Panc1 (cell line): ENCODE measurements at regions not wholly inside any gene's neighbourhood (a gene's known extent, or its start where the extent isn't known, plus 50 kb on each side); places are given as distances from the start of the nearest gene placed in this dataset.

Experiments used
- ATAC-seq: fragments of 200-7000 bp; cut with Tn5 transposase; 2 replicates; pipeline ENCODE4 v1.9.1; 2020; ENCODE audit warnings: mild to moderate bottlenecking, moderate library complexity
- BruUV-seq: library from RNA; stranded (reverse); fragments of 400-500 nt; replicated peaks from 2 replicates; lab custom pipeline; 2021; lab: Mats Ljungman, UMichigan
- CTCF ChIA-PET: fragments of 300-600 bp; sonication (Branson Sonifier 250); formaldehyde crosslinking; loops from one replicate; lab custom pipeline; 2022; ENCODE audit warnings: antibody characterized with exemption; lab: Charles Lee
- POLR2A ChIA-PET: fragments of 300-600 bp; sonication (Branson Sonifier 250); formaldehyde crosslinking; loops from one replicate; lab custom pipeline; 2022; ENCODE audit warnings: antibody characterized with exemption; lab: Charles Lee
- DNase-seq: peaks from one replicate; pipeline ENCODE4 v3.0.0-alpha.2; 2010; ENCODE audit warnings: low read depth, low spot score
- H3K27ac ChIP-seq: 2 replicates; pipeline ENCODE4 v1.5.1; 2011; ENCODE audit warnings: mild to moderate bottlenecking, low read length, inconsistent platforms
- H3K27me3 ChIP-seq: fragments of 200-500 bp; sonication (Bioruptor generic); 2 replicates; pipeline ENCODE4 v1.6.0; 2014; ENCODE audit warnings: low read length, inconsistent platforms; ENCODE audit not compliant: control insufficient read depth, insufficient read depth
- H3K36me3 ChIP-seq: fragments of 200-500 bp; sonication (Bioruptor generic); 2 replicates; pipeline ENCODE4 v1.5.1; 2014; ENCODE audit warnings: inconsistent platforms, mild to moderate bottlenecking, low read length, moderate library complexity; ENCODE audit not compliant: control insufficient read depth, insufficient read depth
- H3K4me1 ChIP-seq: 2 replicates; pipeline ENCODE4 v1.5.1; 2011; ENCODE audit warnings: inconsistent platforms, mild to moderate bottlenecking, low read length, moderate library complexity; ENCODE audit not compliant: control insufficient read depth, insufficient read depth
- H3K4me3 ChIP-seq, 2 experiments: 2 replicates each; pipeline ENCODE4 v1.5.1; 2011 to 2012; ENCODE audit warnings: low read depth in 2 of 2, low read length in 2 of 2, mild to moderate bottlenecking in 2 of 2, inconsistent platforms in 1 of 2, moderate library complexity in 1 of 2
- H3K9me3 ChIP-seq: fragments of 200-500 bp; sonication (Bioruptor generic); 2 replicates; pipeline ENCODE4 v1.5.1; 2014; ENCODE audit warnings: low read depth, mild to moderate bottlenecking, inconsistent platforms, low read length, moderate library complexity; ENCODE audit not compliant: control insufficient read depth, insufficient read depth
- POLR2AphosphoS5 ChIP-seq: IDR thresholded peaks from 2 replicates; pipeline ENCODE4 v1.6.1; 2012; ENCODE audit warnings: mild to moderate bottlenecking, low read depth, low read length, moderate library complexity
- in situ Hi-C: cut with HindIII; loops from 2 replicates; pipeline ENCODE4 v1.10.0; 2016; ENCODE audit warnings: low sequenced_read_pairs, low pct_unique_long_range_greater_than_20kb
- intact Hi-C: fragments of 100-400 bp; cut with micrococcal nuclease; formaldehyde crosslinking; loops from one replicate; pipeline ENCODE4 v1.10.0; 2022; ENCODE audit not compliant: unreplicated experiment
- TF ChIP-seq, protein P1 (sequence below): fragments of 450-650 bp; IDR thresholded peaks from 2 replicates; pipeline ENCODE4 v1.5.1; 2017; ENCODE audit warnings: mild to moderate bottlenecking
- TF ChIP-seq, protein P2 (sequence below), 2 experiments: IDR thresholded peaks; 2 replicates each; pipeline ENCODE4 v1.6.1; 2011 to 2012; ENCODE audit warnings: low read depth in 2 of 2, control low read depth in 1 of 2, low read length in 1 of 2, mild to moderate bottlenecking in 1 of 2, moderate library complexity in 1 of 2; ENCODE audit not compliant: insufficient read depth in 1 of 2

DNA sequence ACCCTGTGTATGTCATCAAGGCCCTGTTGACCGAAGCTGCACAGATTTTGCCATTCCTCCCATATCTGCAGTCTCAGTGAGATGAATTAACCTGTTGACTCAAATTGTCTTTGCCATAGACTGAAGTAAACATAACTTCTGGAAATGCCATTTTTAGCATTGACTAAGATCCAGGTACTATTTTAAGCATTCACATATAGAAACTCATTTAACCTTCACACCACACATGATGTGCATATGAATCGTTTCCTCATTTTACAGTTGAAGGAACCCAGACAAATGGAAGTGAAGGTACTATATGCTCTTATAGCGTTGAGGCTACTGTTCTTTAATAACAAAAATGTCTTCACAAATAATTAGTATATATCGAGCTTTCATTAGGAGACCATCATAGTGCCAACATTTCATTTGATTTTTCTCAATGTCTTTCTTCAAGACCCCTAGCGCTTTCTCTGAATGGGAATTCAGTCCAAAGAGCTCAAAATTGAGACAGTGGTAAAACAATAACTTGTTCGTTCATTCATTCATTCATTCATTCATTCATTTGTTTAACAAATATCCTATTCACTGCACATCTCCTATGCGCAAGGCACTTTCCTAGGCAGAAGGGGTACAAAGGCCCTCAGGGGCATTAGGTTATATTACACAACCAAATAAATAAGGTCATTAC, 444.7 kb downstream of the ADGRL2 start:
- TF ChIP-seq, protein P1, sequence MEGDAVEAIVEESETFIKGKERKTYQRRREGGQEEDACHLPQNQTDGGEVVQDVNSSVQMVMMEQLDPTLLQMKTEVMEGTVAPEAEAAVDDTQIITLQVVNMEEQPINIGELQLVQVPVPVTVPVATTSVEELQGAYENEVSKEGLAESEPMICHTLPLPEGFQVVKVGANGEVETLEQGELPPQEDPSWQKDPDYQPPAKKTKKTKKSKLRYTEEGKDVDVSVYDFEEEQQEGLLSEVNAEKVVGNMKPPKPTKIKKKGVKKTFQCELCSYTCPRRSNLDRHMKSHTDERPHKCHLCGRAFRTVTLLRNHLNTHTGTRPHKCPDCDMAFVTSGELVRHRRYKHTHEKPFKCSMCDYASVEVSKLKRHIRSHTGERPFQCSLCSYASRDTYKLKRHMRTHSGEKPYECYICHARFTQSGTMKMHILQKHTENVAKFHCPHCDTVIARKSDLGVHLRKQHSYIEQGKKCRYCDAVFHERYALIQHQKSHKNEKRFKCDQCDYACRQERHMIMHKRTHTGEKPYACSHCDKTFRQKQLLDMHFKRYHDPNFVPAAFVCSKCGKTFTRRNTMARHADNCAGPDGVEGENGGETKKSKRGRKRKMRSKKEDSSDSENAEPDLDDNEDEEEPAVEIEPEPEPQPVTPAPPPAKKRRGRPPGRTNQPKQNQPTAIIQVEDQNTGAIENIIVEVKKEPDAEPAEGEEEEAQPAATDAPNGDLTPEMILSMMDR: no peak
- TF ChIP-seq, protein P2, sequence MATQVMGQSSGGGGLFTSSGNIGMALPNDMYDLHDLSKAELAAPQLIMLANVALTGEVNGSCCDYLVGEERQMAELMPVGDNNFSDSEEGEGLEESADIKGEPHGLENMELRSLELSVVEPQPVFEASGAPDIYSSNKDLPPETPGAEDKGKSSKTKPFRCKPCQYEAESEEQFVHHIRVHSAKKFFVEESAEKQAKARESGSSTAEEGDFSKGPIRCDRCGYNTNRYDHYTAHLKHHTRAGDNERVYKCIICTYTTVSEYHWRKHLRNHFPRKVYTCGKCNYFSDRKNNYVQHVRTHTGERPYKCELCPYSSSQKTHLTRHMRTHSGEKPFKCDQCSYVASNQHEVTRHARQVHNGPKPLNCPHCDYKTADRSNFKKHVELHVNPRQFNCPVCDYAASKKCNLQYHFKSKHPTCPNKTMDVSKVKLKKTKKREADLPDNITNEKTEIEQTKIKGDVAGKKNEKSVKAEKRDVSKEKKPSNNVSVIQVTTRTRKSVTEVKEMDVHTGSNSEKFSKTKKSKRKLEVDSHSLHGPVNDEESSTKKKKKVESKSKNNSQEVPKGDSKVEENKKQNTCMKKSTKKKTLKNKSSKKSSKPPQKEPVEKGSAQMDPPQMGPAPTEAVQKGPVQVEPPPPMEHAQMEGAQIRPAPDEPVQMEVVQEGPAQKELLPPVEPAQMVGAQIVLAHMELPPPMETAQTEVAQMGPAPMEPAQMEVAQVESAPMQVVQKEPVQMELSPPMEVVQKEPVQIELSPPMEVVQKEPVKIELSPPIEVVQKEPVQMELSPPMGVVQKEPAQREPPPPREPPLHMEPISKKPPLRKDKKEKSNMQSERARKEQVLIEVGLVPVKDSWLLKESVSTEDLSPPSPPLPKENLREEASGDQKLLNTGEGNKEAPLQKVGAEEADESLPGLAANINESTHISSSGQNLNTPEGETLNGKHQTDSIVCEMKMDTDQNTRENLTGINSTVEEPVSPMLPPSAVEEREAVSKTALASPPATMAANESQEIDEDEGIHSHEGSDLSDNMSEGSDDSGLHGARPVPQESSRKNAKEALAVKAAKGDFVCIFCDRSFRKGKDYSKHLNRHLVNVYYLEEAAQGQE (IDR thresholded peaks at IDR 0.05; ENCODE audit: insufficient read depth in 1 of 2, low read depth in 2 of 2, low read length in 1 of 2): no peak
- TF ChIP-seq POLR2AphosphoS5: no peak
- H3K4me1 ChIP-seq: no peaks in the 10 kb centered on the region
- ChIA-PET POLR2A (no interaction called here), CTCF (no interaction called here)
- BruUV-seq: no TSS peak
- in situ Hi-C loops (no loop called here), intact Hi-C loops (no loop called here)
- H3K9me3 ChIP-seq: no peaks in the 10 kb centered on the region
- DNase-seq (no peak), ATAC-seq (no peak)
- H3K27me3 ChIP-seq: no peaks in the 10 kb centered on the region
- no peaks in the 10 kb centered on the region for H3K36me3 ChIP-seq
- no peak overlapping the region for H3K27ac ChIP-seq
- no peak overlapping the region for H3K4me3 ChIP-seq

DNA sequence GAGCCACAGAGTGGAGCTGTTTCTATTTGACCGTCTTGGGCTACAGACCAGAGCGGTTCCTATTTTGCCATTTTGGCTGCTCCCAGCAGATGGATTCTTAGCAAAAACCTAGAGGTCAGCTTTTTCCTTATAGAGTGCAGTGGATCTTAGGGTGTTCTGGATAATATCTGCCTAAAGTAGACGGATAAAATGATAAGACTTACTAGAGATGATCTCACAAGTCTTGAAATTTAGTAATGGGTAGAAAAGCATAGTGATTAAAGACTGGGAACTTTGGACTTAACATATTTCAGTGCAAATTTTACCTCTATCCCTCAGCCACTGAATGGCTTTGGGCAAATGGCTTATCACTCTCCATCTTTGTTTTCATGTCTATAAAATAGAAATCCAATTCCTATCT, 439.8 kb downstream of the ADGRL2 start:
- ChIA-PET POLR2A (no interaction called here), CTCF (no interaction called here)
- intact Hi-C loops (no loop called here), in situ Hi-C loops (no loop called here)
- H3K36me3 ChIP-seq: no peaks in the 10 kb centered on the region
- no peak overlapping the region for H3K27ac ChIP-seq
- no TSS peak for BruUV-seq
- TF ChIP-seq, protein P2 (IDR thresholded peaks at IDR 0.05; ENCODE audit: insufficient read depth in 1 of 2, low read depth in 2 of 2, low read length in 1 of 2): no peak
- no peak for TF ChIP-seq POLR2AphosphoS5
- TF ChIP-seq, protein P1: no peak
- DNase-seq: no peak
- H3K4me1 ChIP-seq: no peaks in the 10 kb centered on the region
- H3K27me3 ChIP-seq: no peaks in the 10 kb centered on the region
- H3K9me3 ChIP-seq: no peaks in the 10 kb centered on the region
- H3K4me3 ChIP-seq: no peak overlapping the region
- ATAC-seq: no peak
